ENCODE measurements at regions not wholly inside any gene's neighbourhood (a gene's known extent, or its start where the extent isn't known, plus 50 kb on each side); places are given as distances from the start of the nearest gene placed in this dataset.

GRCh38 chr21:27776925-27777553 lies 810.2 kb upstream of the ADAMTS5 start:
- Histone ChIP-seq H3K79me2 (no peaks in the 10 kb centered on the region), H3K27me3 (no peaks in the 10 kb centered on the region), H3K27ac (no peak overlapping the region), H3K4me2 (no peak overlapping the region), H2AFZ (no peak overlapping the region), H3K36me3 (replicated peaks; ENCODE audit: insufficient read depth, low read depth) (no peaks in the 10 kb centered on the region), H3K4me3 (no peak overlapping the region), H4K20me1 (ENCODE audit: insufficient read depth, poor library complexity, severe bottlenecking) (no peaks in the 10 kb centered on the region), H3K9me3 (ENCODE audit: low read depth) (no peaks in the 10 kb centered on the region), H3K4me1 (ENCODE audit: insufficient read depth) (peaks cover 6% of the 10 kb centered on the region), H3K9me2 (replicated peaks; ENCODE audit: insufficient read depth) (no peaks in the 10 kb centered on the region)
- TF ChIP-seq EZH2phosphoT487 (IDR thresholded peaks at IDR 0.05; ENCODE audit: low read depth, severe bottlenecking, unreplicated experiment) (no peak), CTCF (IDR thresholded peaks at IDR 0.05; ENCODE audit: poor library complexity) (no peak)
- no peak for DNase-seq (ENCODE audit: low spot score)
- WGBS (ENCODE audit: low lambda C conversion rate, missing lambda C conversion rate), result 85% methylated on average over 9 of the region's 9 CpGs

- Histone ChIP-seq H3K27ac (no peak overlapping the region), H3K4me2 (no peak overlapping the region), H3K4me3 (no peak overlapping the region), H4K20me1 (ENCODE audit: insufficient read depth, poor library complexity, severe bottlenecking) (no peaks in the 10 kb centered on the region), H2AFZ (no peak overlapping the region), H3K27me3 (no peaks in the 10 kb centered on the region), H3K36me3 (replicated peaks; ENCODE audit: insufficient read depth, low read depth) (no peaks in the 10 kb centered on the region), H3K9me3 (ENCODE audit: low read depth) (no peaks in the 10 kb centered on the region), H3K9me2 (replicated peaks; ENCODE audit: insufficient read depth) (no peaks in the 10 kb centered on the region), H3K4me1 (ENCODE audit: insufficient read depth) (no peaks in the 10 kb centered on the region), H3K79me2 (no peaks in the 10 kb centered on the region)
- TF ChIP-seq CTCF (IDR thresholded peaks at IDR 0.05; ENCODE audit: poor library complexity) (no peak), EZH2 (IDR thresholded peaks at IDR 0.05; ENCODE audit: borderline replicate concordance) (no peak), EZH2phosphoT487 (IDR thresholded peaks at IDR 0.05; ENCODE audit: low read depth, severe bottlenecking, unreplicated experiment) (no peak)
- DNase-seq (ENCODE audit: low spot score), result no peak
These were observed 805.9 kb upstream of the ADAMTS5 start for GRCh38 chr21:27772816-27773215.

- DNase-seq (ENCODE audit: low spot score), result no peak
- no peak overlapping the region for H3K27ac ChIP-seq
- no peak overlapping the region for H2AFZ ChIP-seq
- no peaks in the 10 kb centered on the region for H3K27me3 ChIP-seq
- H3K9me3 ChIP-seq (ENCODE audit: low read depth), result no peaks in the 10 kb centered on the region
- H3K4me2 ChIP-seq, result no peak overlapping the region
- no peaks in the 10 kb centered on the region for H3K79me2 ChIP-seq
- H3K36me3 ChIP-seq (replicated peaks; ENCODE audit: insufficient read depth, low read depth), result no peaks in the 10 kb centered on the region
- H3K4me3 ChIP-seq, result no peak overlapping the region
- no peaks in the 10 kb centered on the region for H4K20me1 ChIP-seq (ENCODE audit: insufficient read depth, poor library complexity, severe bottlenecking)
- no peaks in the 10 kb centered on the region for H3K9me2 ChIP-seq (replicated peaks; ENCODE audit: insufficient read depth)
- 98% methylated on average over 5 of the region's 5 CpGs for WGBS (ENCODE audit: low lambda C conversion rate, missing lambda C conversion rate)
- H3K4me1 ChIP-seq (ENCODE audit: insufficient read depth), result no peaks in the 10 kb centered on the region
- no peak for TF ChIP-seq EZH2 (IDR thresholded peaks at IDR 0.05; ENCODE audit: borderline replicate concordance)
- no peak for TF ChIP-seq EZH2phosphoT487 (IDR thresholded peaks at IDR 0.05; ENCODE audit: low read depth, severe bottlenecking, unreplicated experiment)
- no peak for TF ChIP-seq CTCF (IDR thresholded peaks at IDR 0.05; ENCODE audit: poor library complexity)
These were observed 805.1 kb upstream of the ADAMTS5 start for GRCh38 chr21:27771938-27772483.
